ENCODE measurements at regions not wholly inside any gene's neighbourhood (a gene's known extent, or its start where the extent isn't known, plus 50 kb on each side); places are given as distances from the start of the nearest gene placed in this dataset.

GRCh38 chr1:4973341-4973740, 318.9 kb downstream of the AJAP1 start:
- TF ChIP-seq CTCF (IDR thresholded peaks at IDR 0.05; ENCODE audit: low read length, missing control alignments): no peak

DNA sequence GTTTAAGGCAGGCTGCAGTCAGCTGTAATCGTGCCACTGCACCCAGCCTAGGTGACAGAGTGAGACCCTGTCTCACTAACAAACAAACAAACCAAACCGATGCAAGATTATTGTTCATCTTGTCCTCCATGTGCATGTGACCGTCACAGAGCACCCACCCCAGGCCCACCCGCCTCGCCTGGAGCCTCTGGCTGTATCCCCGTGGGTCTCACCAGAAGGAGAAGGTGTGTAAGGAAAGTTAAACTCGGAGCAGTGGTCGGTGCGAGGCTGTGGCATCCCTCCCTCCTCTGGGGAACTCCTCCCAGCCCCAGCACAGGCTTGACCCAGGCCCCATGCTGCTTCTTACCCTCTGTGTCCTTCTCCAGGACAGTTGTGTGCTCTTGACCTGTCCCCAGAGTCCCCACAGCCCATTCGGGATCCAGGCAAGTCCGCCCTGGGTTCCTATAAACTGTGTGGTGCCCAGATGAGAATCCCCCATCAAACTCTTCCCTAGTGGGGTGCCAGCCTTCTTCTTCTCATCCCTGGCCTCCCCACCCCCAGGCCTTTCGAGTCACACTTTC, 318.4 kb downstream of the AJAP1 start:
- TF ChIP-seq CTCF (IDR thresholded peaks at IDR 0.05; ENCODE audit: low read length, missing control alignments): no peak
- DNase-seq (ENCODE audit: low read depth): no peak
- no peak overlapping the region for H3K4me3 ChIP-seq (replicated peaks; ENCODE audit: low read depth, low read length)

More at GRCh38 chr1:4973341-4973740, 318.9 kb downstream of the AJAP1 start:
- no peak overlapping the region for H3K4me3 ChIP-seq (replicated peaks; ENCODE audit: low read depth, low read length)
- DNase-seq (ENCODE audit: low read depth): no peak

- H3K4me3 ChIP-seq (replicated peaks; ENCODE audit: low read depth, low read length): no peak overlapping the region
- no peak for TF ChIP-seq CTCF (IDR thresholded peaks at IDR 0.05; ENCODE audit: low read length, missing control alignments)
- DNase-seq (ENCODE audit: low read depth): no peak
These were observed 317.3 kb downstream of the AJAP1 start for GRCh38 chr1:4971666-4972065.

DNA sequence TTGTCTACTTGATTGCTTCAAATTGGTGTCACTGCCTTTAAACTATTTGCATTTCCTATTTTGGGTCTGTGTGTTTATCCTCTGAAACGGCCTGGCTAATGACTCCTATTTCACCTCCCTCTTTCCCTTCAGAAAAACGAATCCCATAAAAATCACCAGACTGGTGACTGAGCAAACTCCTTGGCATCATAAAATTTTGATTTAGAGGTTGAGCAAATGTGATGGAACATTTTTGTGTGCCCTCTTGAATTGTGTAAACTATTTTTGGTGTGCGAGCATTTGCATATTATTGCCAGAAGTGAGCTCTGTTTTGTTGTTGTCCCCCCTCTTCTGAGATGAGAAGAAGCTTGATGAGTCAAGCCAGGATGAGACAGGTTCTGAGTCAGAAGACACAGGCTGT, 316.1 kb downstream of the AJAP1 start:
- H3K4me3 ChIP-seq (replicated peaks; ENCODE audit: low read depth, low read length): no peak overlapping the region
- no peak for TF ChIP-seq CTCF (IDR thresholded peaks at IDR 0.05; ENCODE audit: low read length, missing control alignments)
- no peak for DNase-seq (ENCODE audit: low read depth)

- no peak for DNase-seq (ENCODE audit: low read depth)
- no peak overlapping the region for H3K4me3 ChIP-seq (replicated peaks; ENCODE audit: low read depth, low read length)
- TF ChIP-seq CTCF (IDR thresholded peaks at IDR 0.05; ENCODE audit: low read length, missing control alignments): no peak
These were observed 315.2 kb downstream of the AJAP1 start for GRCh38 chr1:4969556-4970129.

GRCh38 chr1:4965346-4966075, 311.1 kb downstream of the AJAP1 start:
- no peak for DNase-seq (ENCODE audit: low read depth)
- H3K4me3 ChIP-seq (replicated peaks; ENCODE audit: low read depth, low read length): no peak overlapping the region
- no peak for TF ChIP-seq CTCF (IDR thresholded peaks at IDR 0.05; ENCODE audit: low read length, missing control alignments)

Data from fibroblast of pulmonary artery (primary cell).